ENCODE measurements at regions not wholly inside any gene's neighbourhood (a gene's known extent, or its start where the extent isn't known, plus 50 kb on each side); places are given as distances from the start of the nearest gene placed in this dataset.

DNA sequence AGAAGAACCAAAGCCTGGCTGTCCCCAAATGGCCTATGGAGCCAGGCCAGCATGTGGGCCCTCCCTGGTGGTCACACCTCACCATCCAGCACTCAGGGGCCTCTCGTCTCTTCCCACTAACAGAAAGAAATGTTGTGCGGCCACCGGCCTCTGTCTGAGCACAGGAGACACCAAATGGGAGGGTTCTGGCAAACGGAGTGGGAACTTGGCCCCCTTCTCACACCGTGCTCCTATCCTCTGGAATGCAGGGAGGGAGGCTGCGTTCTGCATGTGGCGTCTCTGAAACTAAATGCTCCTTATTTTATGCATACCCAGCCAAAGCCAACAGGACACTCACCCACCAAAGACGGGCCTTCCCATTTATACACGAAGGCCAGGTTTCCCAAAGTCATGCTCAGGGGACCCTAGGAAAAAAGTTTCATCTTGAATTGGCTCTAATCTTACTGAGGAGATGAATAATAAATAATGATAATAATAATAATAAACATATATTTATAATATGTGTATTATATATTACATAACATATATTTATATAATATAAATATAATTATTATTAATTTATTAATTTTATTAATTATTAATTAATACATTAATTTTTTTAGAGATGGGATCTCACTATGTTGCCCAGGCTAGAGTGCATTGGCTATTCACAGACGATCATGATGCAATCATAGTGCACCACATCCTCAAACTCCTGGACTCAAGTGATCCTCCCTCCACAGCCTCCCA is 102.4 kb downstream of the FOXF2 start:
- intact Hi-C loops (cut with DNase I), result no loop called here
- Histone ChIP-seq H3K4me3 (no peak overlapping the region), H3K4me1 (no peaks in the 10 kb centered on the region), H3K36me3 (no peaks in the 10 kb centered on the region), H3K27ac (no peak overlapping the region), H3K27me3 (ENCODE audit: low read depth) (no peaks in the 10 kb centered on the region), H3K9me3 (no peaks in the 10 kb centered on the region)
- DNase-seq (no peak), ATAC-seq (no peak)
- TF ChIP-seq, protein P1, sequence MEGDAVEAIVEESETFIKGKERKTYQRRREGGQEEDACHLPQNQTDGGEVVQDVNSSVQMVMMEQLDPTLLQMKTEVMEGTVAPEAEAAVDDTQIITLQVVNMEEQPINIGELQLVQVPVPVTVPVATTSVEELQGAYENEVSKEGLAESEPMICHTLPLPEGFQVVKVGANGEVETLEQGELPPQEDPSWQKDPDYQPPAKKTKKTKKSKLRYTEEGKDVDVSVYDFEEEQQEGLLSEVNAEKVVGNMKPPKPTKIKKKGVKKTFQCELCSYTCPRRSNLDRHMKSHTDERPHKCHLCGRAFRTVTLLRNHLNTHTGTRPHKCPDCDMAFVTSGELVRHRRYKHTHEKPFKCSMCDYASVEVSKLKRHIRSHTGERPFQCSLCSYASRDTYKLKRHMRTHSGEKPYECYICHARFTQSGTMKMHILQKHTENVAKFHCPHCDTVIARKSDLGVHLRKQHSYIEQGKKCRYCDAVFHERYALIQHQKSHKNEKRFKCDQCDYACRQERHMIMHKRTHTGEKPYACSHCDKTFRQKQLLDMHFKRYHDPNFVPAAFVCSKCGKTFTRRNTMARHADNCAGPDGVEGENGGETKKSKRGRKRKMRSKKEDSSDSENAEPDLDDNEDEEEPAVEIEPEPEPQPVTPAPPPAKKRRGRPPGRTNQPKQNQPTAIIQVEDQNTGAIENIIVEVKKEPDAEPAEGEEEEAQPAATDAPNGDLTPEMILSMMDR (IDR thresholded peaks at IDR 0.05), result no peak

DNA sequence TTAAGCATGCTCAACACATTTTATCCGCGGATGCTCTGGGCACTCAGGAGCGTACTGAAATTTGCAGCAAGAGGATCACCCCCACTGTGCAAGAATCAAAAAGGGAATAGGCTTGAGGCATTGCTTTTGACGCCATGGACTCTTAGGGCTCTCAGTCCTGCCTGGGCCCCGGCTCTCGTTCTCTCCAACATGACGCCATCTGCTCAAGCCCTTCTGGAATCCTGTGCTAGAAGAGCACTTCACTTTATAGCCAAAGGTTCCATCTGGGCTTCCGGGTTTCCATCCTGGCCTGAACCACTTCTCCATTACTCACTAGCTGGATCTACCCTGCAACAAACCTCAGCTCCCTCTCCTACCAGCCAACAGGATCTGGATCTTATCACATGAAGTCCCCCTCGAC is 105.3 kb downstream of the FOXF2 start:
- Histone ChIP-seq H3K4me3 (no peak overlapping the region), H3K4me1 (no peaks in the 10 kb centered on the region), H3K9me3 (no peaks in the 10 kb centered on the region), H3K27me3 (ENCODE audit: low read depth) (no peaks in the 10 kb centered on the region), H3K27ac (no peak overlapping the region), H3K36me3 (no peaks in the 10 kb centered on the region)
- intact Hi-C loops (cut with DNase I), result no loop called here
- DNase-seq, result no peak
- no peak for ATAC-seq
- TF ChIP-seq, protein P1 (IDR thresholded peaks at IDR 0.05), result no peak

DNA sequence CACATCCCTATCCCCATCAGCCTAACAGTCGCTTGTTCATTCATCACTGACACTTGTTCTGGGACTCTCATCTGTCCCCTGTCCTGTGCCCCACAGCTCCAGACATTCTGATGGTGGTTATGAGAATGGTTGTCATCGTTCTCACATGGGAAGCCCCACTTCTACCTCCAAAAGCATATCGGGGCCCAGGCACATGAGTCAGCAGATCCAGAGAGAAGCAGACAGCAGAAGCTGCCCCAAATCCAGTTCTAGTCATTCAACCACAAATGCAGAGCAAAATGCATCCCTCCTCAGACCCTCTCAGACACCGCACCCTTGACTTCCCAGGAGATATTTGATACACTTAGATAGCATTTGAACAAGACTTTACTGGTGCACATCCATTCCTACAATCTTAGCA is 106.0 kb downstream of the FOXF2 start:
- Histone ChIP-seq H3K27ac (no peak overlapping the region), H3K27me3 (ENCODE audit: low read depth) (no peaks in the 10 kb centered on the region), H3K36me3 (no peaks in the 10 kb centered on the region), H3K4me3 (no peak overlapping the region), H3K4me1 (no peaks in the 10 kb centered on the region), H3K9me3 (no peaks in the 10 kb centered on the region)
- ATAC-seq (no peak), DNase-seq (no peak)
- intact Hi-C loops (cut with DNase I), result no loop called here
- TF ChIP-seq, protein P1 (IDR thresholded peaks at IDR 0.05), result no peak

DNA sequence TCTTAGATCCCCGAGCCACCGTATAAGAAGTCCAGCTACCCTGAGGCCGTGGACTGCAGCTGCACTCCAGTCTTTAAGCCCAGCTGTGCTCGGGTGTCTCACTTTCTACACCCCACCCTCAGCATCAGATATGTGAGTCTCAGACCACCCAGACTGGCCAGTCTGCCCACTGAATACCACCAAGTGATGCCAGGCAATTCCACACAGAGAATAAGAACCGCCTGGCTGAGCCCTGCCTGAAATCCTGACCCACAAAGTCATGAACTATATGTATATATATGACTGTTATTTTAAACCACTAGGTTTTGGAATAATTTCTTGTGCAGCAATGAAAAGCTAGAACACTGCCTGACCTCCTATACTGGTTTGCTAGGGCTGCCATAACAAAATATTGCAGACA is 106.7 kb downstream of the FOXF2 start:
- H3K27ac ChIP-seq, result no peak overlapping the region
- intact Hi-C loops (cut with DNase I), result no loop called here
- TF ChIP-seq, protein P1 (IDR thresholded peaks at IDR 0.05), result no peak
- no peaks in the 10 kb centered on the region for H3K9me3 ChIP-seq
- H3K4me3 ChIP-seq, result no peak overlapping the region
- no peaks in the 10 kb centered on the region for H3K4me1 ChIP-seq
- DNase-seq (no peak), ATAC-seq (no peak)
- H3K36me3 ChIP-seq, result no peaks in the 10 kb centered on the region
- no peaks in the 10 kb centered on the region for H3K27me3 ChIP-seq (ENCODE audit: low read depth)

DNA sequence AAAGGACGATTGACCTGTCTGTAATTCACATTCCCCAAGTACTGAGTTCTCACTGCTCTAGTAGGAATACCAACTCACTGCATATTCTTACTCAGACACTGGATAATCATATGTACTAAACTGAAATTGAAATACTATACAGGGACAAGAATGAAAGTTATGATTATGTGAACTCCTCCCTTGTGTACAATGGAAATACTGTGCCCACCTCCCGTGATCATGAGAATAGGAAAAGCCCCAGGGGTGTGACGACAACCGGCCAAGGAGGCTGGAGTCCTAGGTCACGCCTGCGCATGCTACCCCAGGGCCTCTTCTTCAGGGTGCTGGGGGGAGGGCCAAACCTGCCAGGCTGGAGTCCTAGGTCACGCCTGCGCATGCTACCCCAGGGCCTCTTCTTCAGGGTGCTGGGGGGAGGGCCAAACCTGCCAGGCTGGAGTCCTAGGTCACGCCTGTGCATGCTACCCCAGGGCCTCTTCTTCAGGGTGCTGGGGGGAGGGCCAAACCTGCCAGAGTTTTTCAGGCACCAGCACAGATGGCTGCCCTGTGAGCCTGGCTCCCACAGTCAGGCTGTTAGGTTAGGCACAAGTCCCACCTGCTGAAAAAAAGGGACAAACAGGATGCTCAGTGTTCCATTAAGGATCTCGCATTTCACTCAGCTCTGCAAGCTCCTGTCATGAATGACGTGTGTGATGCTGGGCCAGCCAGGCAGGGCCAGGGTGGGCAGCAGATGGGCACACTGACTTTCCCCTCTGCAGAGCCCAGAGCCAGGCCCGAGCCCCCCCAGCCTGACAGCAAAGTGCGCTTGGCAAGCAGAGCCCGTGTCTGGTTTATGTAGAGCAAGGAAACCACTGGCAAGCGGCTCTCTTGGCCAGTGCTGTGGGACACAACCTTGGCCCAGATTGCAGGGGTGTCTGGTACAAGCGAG is 107.7 kb downstream of the FOXF2 start:
- no peaks in the 10 kb centered on the region for H3K27me3 ChIP-seq (ENCODE audit: low read depth)
- no peak for DNase-seq
- H3K27ac ChIP-seq, result no peak overlapping the region
- H3K4me3 ChIP-seq, result no peak overlapping the region
- no peaks in the 10 kb centered on the region for H3K36me3 ChIP-seq
- intact Hi-C loops (cut with DNase I), result no loop called here
- TF ChIP-seq, protein P1 (IDR thresholded peaks at IDR 0.05), result no peak
- no peaks in the 10 kb centered on the region for H3K4me1 ChIP-seq
- no peak for ATAC-seq
- no peaks in the 10 kb centered on the region for H3K9me3 ChIP-seq
